ENCODE measurements at regions not wholly inside any gene's neighbourhood (a gene's known extent, or its start where the extent isn't known, plus 50 kb on each side); places are given as distances from the start of the nearest gene placed in this dataset.

GRCh38 chr18:24991141-24992060 is 360.6 kb downstream of the ZNF521 start:
- TF ChIP-seq CTCF (IDR thresholded peaks at IDR 0.05; ENCODE audit: control extremely low read depth in 1 of 3, insufficient read depth in 1 of 3, low read depth in 1 of 3, low read length in 3 of 3): no peak
- TF ChIP-seq TAF1 (IDR thresholded peaks at IDR 0.05; ENCODE audit: low read depth, low read length): no peak
- TF ChIP-seq CREB1 (IDR thresholded peaks at IDR 0.05): no peak
- no peak for TF ChIP-seq ATF3 (IDR thresholded peaks at IDR 0.05; ENCODE audit: insufficient read depth, low read depth, low read length)
- TF ChIP-seq YY1 (IDR thresholded peaks at IDR 0.05; ENCODE audit: low read depth, low read length): no peak
- TF ChIP-seq RXRA (IDR thresholded peaks at IDR 0.05; ENCODE audit: insufficient read depth, low read depth, low read length): no peak
- TF ChIP-seq POLR2AphosphoS5 (IDR thresholded peaks at IDR 0.05; ENCODE audit: low read depth, low read length): no peak
- no peak for TF ChIP-seq JUND (IDR thresholded peaks at IDR 0.05; ENCODE audit: low read length)
- TF ChIP-seq USF2 (IDR thresholded peaks at IDR 0.05; ENCODE audit: low read length): no peak
- TF ChIP-seq ATF2 (IDR thresholded peaks at IDR 0.05; ENCODE audit: low read length): no peak
- TF ChIP-seq EZH2 (IDR thresholded peaks at IDR 0.05; ENCODE audit: low read depth, low read length, severe bottlenecking): no peak
